Endodermal cell (in vitro differentiated cells): ENCODE measurements at regions not wholly inside any gene's neighbourhood (a gene's known extent, or its start where the extent isn't known, plus 50 kb on each side); places are given as distances from the start of the nearest gene placed in this dataset.

Experiments
- DNase-seq: peaks from one replicate; pipeline ENCODE4 v3.0.0-alpha.2; 2017
- H3K27ac ChIP-seq: 2 replicates; pipeline ENCODE4 v1.5.1; 2013; ENCODE audit warnings: mild to moderate bottlenecking, low read depth, low read length, moderate library complexity
- H3K27me3 ChIP-seq: 2 replicates; pipeline ENCODE4 v1.6.1; 2013; ENCODE audit warnings: mild to moderate bottlenecking, low read length, moderate library complexity; ENCODE audit not compliant: insufficient read depth, control insufficient read depth, poor library complexity, severe bottlenecking
- H3K36me3 ChIP-seq: 2 replicates; pipeline ENCODE4 v1.7.0; 2013; ENCODE audit warnings: mild to moderate bottlenecking, low read length, moderate library complexity; ENCODE audit not compliant: control insufficient read depth, insufficient read depth
- H3K4me1 ChIP-seq: one replicate; pipeline ENCODE4 v1.7.0; 2013; ENCODE audit warnings: low read length; ENCODE audit not compliant: control insufficient read depth, insufficient read depth
- H3K4me3 ChIP-seq: 2 replicates; pipeline ENCODE4 v1.5.1; 2013; ENCODE audit warnings: mild to moderate bottlenecking, low read length, moderate library complexity
- H3K9ac ChIP-seq: 2 replicates; pipeline ENCODE4 v1.6.1; 2013; ENCODE audit warnings: mild to moderate bottlenecking, low read length, moderate library complexity; ENCODE audit not compliant: poor library complexity, severe bottlenecking; ENCODE audit errors: extremely low read depth
- H3K9me3 ChIP-seq: 2 replicates; pipeline ENCODE4 v1.6.1; 2013; ENCODE audit warnings: mild to moderate bottlenecking, low read length, moderate library complexity; ENCODE audit not compliant: control insufficient read depth
- H3K27ac Mint-ChIP-seq: 2 replicates; pipeline ENCODE4 v1.8.0; 2020; ENCODE audit warnings: mixed read lengths
- H3K27me3 Mint-ChIP-seq: 2 replicates; pipeline ENCODE4 v1.8.0; 2021; ENCODE audit warnings: mild to moderate bottlenecking, mixed read lengths; ENCODE audit not compliant: insufficient read depth
- H3K36me3 Mint-ChIP-seq: 2 replicates; pipeline ENCODE4 v1.8.0; 2020; ENCODE audit warnings: low read depth, mixed read lengths
- H3K4me1 Mint-ChIP-seq: 2 replicates; pipeline ENCODE4 v1.8.0; 2020; ENCODE audit warnings: mixed read lengths
- H3K4me3 Mint-ChIP-seq: 2 replicates; pipeline ENCODE4 v1.8.0; 2020; ENCODE audit warnings: mild to moderate bottlenecking, moderate library complexity, mixed read lengths
- H3K9me3 Mint-ChIP-seq: 2 replicates; pipeline ENCODE4 v1.8.0; 2020; ENCODE audit warnings: mild to moderate bottlenecking, mixed read lengths
- WGBS, 2 experiments: methylation state at CpG; one replicate each; pipeline versions ENCODE4 v1.1.5 to v1.1.7; 2013; ENCODE audit warnings: missing lambda C conversion rate in 2 of 2, mixed read lengths in 1 of 2; ENCODE audit not compliant: insufficient coverage in 1 of 2, insufficient read length in 1 of 2; 5-methylcytosine and 5-hydroxymethylcytosine counted together
- TF ChIP-seq, protein P1 (sequence below): fragments of 200-600 bp; sonication (generic); conservative IDR thresholded peaks from 2 replicates; pipeline ENCODE4 v1.5.0; 2021; ENCODE audit warnings: antibody characterized with exemption, mild to moderate bottlenecking

DNA sequence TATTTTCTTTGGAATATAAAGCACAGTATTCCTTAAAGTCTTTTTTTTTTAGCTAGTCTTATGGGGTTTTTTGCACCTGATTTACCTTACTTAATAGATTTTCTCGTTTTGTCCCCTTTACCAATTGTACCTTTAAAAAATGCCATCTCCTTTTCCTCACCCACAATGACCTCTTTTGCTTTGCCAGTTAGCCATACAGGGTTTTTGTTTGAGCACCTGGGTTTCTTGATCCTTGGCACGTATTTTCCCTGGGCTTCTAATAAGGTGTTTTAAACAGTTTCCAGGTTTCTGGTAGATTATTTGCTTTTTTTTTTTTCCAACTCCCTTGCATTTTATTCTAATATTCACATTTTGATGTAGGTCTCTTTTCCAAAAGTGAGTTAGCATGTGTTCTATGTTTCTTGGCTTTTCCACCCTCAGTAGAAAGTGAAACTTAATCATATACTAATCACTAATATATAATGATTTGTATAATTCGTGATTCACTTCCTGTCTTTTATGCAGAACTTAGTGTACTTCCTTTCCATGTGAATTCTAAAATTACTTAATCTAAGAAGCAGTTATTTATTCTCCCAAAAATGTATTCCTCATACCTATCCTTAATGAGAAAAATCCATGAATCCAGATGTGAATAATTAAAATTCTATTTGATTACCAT, 673.9 kb upstream of the RGMB start:
- H3K27ac Mint-ChIP-seq: no peak overlapping the region
- H3K9me3 ChIP-seq: no peaks in the 10 kb centered on the region
- H3K36me3 ChIP-seq: no peaks in the 10 kb centered on the region
- H3K9ac ChIP-seq: no peak overlapping the region
- no peak for DNase-seq
- H3K27me3 Mint-ChIP-seq: no peaks in the 10 kb centered on the region
- no peak overlapping the region for H3K4me3 Mint-ChIP-seq
- H3K27ac ChIP-seq: no peak overlapping the region
- no peaks in the 10 kb centered on the region for H3K27me3 ChIP-seq
- H3K4me3 ChIP-seq: no peak overlapping the region
- H3K9me3 Mint-ChIP-seq: peaks cover 6% of the 10 kb centered on the region
- H3K4me1 Mint-ChIP-seq: peaks cover 8% of the 10 kb centered on the region
- TF ChIP-seq, protein P1, sequence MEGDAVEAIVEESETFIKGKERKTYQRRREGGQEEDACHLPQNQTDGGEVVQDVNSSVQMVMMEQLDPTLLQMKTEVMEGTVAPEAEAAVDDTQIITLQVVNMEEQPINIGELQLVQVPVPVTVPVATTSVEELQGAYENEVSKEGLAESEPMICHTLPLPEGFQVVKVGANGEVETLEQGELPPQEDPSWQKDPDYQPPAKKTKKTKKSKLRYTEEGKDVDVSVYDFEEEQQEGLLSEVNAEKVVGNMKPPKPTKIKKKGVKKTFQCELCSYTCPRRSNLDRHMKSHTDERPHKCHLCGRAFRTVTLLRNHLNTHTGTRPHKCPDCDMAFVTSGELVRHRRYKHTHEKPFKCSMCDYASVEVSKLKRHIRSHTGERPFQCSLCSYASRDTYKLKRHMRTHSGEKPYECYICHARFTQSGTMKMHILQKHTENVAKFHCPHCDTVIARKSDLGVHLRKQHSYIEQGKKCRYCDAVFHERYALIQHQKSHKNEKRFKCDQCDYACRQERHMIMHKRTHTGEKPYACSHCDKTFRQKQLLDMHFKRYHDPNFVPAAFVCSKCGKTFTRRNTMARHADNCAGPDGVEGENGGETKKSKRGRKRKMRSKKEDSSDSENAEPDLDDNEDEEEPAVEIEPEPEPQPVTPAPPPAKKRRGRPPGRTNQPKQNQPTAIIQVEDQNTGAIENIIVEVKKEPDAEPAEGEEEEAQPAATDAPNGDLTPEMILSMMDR: no peak
- 83 to 89% methylated on average over 1 to 3 of the region's 3 CpGs for WGBS, 2 experiments
- no peaks in the 10 kb centered on the region for H3K4me1 ChIP-seq
- peaks cover 5% of the 10 kb centered on the region for H3K36me3 Mint-ChIP-seq

DNA sequence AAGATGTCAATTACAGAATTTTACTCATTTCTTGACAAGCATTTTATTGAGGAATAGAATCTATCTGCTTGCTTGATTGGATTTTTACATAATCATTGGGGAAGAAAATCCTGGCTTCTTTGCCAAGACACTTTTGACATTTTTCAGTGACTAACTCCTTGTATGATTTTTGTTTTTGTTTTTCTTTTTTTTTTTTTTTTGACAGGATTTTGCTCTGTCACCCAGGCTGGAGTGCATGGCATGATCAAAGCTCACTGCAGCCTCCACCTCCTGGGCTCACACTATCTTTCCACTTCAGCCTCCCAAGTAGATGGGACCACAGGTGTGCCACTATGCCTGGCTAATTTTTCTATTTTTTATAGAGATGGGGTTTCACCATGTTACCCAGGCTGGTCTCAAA, 672.3 kb upstream of the RGMB start:
- TF ChIP-seq, protein P1: no peak
- Histone ChIP-seq H3K27ac (no peak overlapping the region), H3K4me1 (no peaks in the 10 kb centered on the region), H3K4me3 (no peak overlapping the region), H3K27me3 (no peaks in the 10 kb centered on the region), H3K9ac (no peak overlapping the region), H3K36me3 (no peaks in the 10 kb centered on the region), H3K9me3 (no peaks in the 10 kb centered on the region)
- H3K27ac Mint-ChIP-seq: no peak overlapping the region
- DNase-seq: no peak
- no peak overlapping the region for H3K4me3 Mint-ChIP-seq
- H3K4me1 Mint-ChIP-seq: peaks cover 6% of the 10 kb centered on the region
- H3K27me3 Mint-ChIP-seq: no peaks in the 10 kb centered on the region
- no peaks in the 10 kb centered on the region for H3K36me3 Mint-ChIP-seq
- peaks cover 3% of the 10 kb centered on the region for H3K9me3 Mint-ChIP-seq

DNA sequence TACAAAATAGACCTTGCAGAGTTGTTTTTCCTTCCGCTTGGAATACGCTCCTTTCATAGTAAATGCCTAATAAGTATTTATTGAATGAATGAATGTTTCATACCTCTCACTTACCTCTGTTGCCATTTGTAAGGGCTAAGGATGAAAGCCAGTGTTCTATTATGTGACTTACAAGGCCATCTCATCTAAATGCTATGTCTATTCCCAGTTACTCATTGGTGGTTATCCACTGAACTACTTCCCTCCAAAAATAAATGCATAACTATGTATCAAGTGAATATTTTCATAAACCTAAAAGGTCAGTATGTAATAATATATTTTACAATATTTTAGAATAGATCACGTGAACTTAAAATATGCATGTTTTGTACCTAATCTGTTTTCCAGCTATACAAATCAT, 670.5 kb upstream of the RGMB start:
- no peaks in the 10 kb centered on the region for H3K36me3 ChIP-seq
- H3K9ac ChIP-seq: no peak overlapping the region
- no peak overlapping the region for H3K4me3 Mint-ChIP-seq
- H3K27ac ChIP-seq: no peak overlapping the region
- no peaks in the 10 kb centered on the region for H3K9me3 ChIP-seq
- no peak overlapping the region for H3K4me3 ChIP-seq
- H3K27me3 ChIP-seq: no peaks in the 10 kb centered on the region
- H3K27me3 Mint-ChIP-seq: no peaks in the 10 kb centered on the region
- no peaks in the 10 kb centered on the region for H3K4me1 Mint-ChIP-seq
- no peaks in the 10 kb centered on the region for H3K9me3 Mint-ChIP-seq
- H3K36me3 Mint-ChIP-seq: no peaks in the 10 kb centered on the region
- H3K4me1 ChIP-seq: no peaks in the 10 kb centered on the region
- no peak for DNase-seq
- H3K27ac Mint-ChIP-seq: no peak overlapping the region
- TF ChIP-seq, protein P1: no peak
- WGBS, 2 experiments: 60% methylated on average over 1 of the region's 3 CpGs; no CpG with 5 or more reads in 1 of the 2 experiments
